ENCODE measurements at regions not wholly inside any gene's neighbourhood (a gene's known extent, or its start where the extent isn't known, plus 50 kb on each side); places are given as distances from the start of the nearest gene placed in this dataset.

- TF ChIP-seq CTCF (IDR thresholded peaks at IDR 0.05) (no peak), POLR2A (IDR thresholded peaks at IDR 0.05) (no peak)
These were observed 130.8 kb upstream of the LNX1 start for GRCh38 chr4:53722110-53722509.
